C4-2B (cell line): ENCODE measurements at regions not wholly inside any gene's neighbourhood (a gene's known extent, or its start where the extent isn't known, plus 50 kb on each side); places are given as distances from the start of the nearest gene placed in this dataset.

Source experiments
- CTCF ChIP-seq: fragments of 450-650 bp; conservative IDR thresholded peaks from 2 replicates; pipeline ENCODE4 v1.5.1; 2017; ENCODE audit warnings: mild to moderate bottlenecking
- ZFX ChIP-seq: fragments of 450-650 bp; IDR thresholded peaks from 2 replicates; pipeline ENCODE4 v1.6.1; 2017

DNA sequence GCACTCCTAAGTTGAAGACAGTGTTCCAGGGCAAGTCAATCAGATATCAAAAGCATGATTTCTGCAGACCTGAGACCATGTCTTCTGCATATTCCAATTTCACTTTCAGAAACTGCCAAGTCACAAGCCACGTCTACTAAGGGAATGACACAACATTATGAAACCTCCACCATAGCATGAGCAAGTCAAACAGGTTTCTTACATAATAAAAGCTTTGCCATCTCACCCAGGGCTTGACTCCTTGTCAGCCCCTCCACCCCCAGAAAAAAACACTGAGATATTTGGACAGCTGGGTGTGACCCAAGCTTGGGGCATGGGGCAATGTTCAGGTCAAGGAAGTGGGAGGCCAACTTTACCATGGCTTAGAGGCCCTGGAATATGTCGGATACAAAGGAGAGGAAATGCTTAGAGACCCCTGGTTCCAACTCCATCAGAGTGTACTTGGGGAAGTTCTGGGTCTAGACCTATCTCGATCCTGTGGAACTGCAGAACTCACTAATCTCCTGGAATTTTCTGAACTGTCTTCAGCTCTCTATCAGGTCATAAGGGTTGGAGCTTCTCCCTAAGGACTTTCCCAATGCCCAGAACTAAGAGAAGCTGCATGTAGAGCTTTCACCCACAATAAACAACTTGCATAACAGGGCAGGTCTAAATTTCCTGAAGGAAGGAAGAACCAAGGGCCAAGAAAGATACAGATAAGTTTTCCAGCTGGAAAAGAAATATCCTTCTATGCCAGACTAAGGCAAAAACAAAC is 80.6 kb upstream of the NAMPT start:
- TF ChIP-seq CTCF, result no peak
- TF ChIP-seq ZFX, result no peak
